Body of pancreas (tissue), 4 donors: ENCODE measurements at regions not wholly inside any gene's neighbourhood (a gene's known extent, or its start where the extent isn't known, plus 50 kb on each side); places are given as distances from the start of the nearest gene placed in this dataset.

Experiments
- POLR2A ChIP-seq, 3 donors: fragments of 450-650 bp; IDR thresholded peaks; one replicate each; pipeline ENCODE4 v1.6.1; 2016; ENCODE audit warnings: antibody characterized with exemption in 3 of 3, mild to moderate bottlenecking in 2 of 3
- TF ChIP-seq, protein P1 (sequence below), 7 experiments: fragments of 450-650 bp in 4 of 7; fragments of 200-600 bp in 3 of 7; sonication (generic) in 3 of 7; IDR thresholded peaks; one replicate each; pipeline ENCODE4 v1.5.1; 2016 to 2019; ENCODE audit warnings: antibody characterized with exemption in 7 of 7

DNA sequence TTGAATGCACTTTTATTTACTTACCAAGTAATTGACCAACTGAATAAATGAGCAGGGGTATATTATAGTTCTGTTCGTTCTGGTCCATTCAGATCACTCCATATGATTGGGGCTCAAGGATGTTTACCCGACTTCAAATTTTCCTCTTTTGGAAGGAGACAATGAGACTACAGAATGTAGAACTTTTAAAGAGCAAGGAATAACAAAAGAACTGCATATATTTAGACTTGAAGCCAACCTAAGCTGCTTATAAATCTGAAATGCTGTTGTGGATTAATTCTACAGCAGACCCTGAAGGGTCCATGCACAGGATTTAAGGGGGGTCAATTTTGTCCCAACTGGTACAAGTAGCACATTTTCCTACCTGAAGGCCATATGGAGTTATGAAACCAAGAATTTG, 610.8 kb downstream of the RAB28 start:
- TF ChIP-seq, protein P1, sequence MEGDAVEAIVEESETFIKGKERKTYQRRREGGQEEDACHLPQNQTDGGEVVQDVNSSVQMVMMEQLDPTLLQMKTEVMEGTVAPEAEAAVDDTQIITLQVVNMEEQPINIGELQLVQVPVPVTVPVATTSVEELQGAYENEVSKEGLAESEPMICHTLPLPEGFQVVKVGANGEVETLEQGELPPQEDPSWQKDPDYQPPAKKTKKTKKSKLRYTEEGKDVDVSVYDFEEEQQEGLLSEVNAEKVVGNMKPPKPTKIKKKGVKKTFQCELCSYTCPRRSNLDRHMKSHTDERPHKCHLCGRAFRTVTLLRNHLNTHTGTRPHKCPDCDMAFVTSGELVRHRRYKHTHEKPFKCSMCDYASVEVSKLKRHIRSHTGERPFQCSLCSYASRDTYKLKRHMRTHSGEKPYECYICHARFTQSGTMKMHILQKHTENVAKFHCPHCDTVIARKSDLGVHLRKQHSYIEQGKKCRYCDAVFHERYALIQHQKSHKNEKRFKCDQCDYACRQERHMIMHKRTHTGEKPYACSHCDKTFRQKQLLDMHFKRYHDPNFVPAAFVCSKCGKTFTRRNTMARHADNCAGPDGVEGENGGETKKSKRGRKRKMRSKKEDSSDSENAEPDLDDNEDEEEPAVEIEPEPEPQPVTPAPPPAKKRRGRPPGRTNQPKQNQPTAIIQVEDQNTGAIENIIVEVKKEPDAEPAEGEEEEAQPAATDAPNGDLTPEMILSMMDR (IDR thresholded peaks at IDR 0.05) = no peak
- TF ChIP-seq POLR2A (IDR thresholded peaks at IDR 0.05) = no peak
